Fibroblast of lung (primary cell): ENCODE measurements at regions not wholly inside any gene's neighbourhood (a gene's known extent, or its start where the extent isn't known, plus 50 kb on each side); places are given as distances from the start of the nearest gene placed in this dataset.

ENCODE experiments used
- CTCF ChIP-seq, 2 donors: IDR thresholded peaks in 1 of 2; conservative IDR thresholded peaks in 1 of 2; 1 replicate in 1 of 2; 2 replicates in 1 of 2; pipeline ENCODE4 v1.5.1; 2011 to 2012; ENCODE audit warnings: low read length in 2 of 2, control low read depth in 1 of 2, inconsistent platforms in 1 of 2, low read depth in 1 of 2, mild to moderate bottlenecking in 1 of 2
- EZH2 ChIP-seq: IDR thresholded peaks from 2 replicates; pipeline ENCODE4 v1.5.1; 2012; ENCODE audit warnings: low read length, control low read depth, mild to moderate bottlenecking; ENCODE audit errors: missing control alignments

- TF ChIP-seq CTCF (conservative IDR thresholded peaks at IDR 0.05 in 1 of 2, IDR thresholded peaks at IDR 0.05 in 1 of 2; ENCODE audit: low read depth in 1 of 2, low read length in 2 of 2) (no peak), EZH2 (no peak)
Observed at GRCh38 chr5:53426878-53427277, 53.6 kb upstream of the FST start.
